Type B pancreatic cell (in vitro differentiated cells): ENCODE measurements at regions not wholly inside any gene's neighbourhood (a gene's known extent, or its start where the extent isn't known, plus 50 kb on each side); places are given as distances from the start of the nearest gene placed in this dataset.

ENCODE experiments used
- DNase-seq: peaks from one replicate; pipeline ENCODE4 v3.0.0; 2021; ENCODE audit warnings: mixed read lengths; ENCODE audit not compliant: unreplicated experiment; ENCODE audit errors: extremely low spot score
- H3K27ac Mint-ChIP-seq: 2 replicates; pipeline ENCODE4 v1.8.0; 2021; ENCODE audit warnings: mild to moderate bottlenecking, mixed read lengths
- H3K27me3 Mint-ChIP-seq: 2 replicates; pipeline ENCODE4 v1.8.0; 2021; ENCODE audit warnings: mixed read lengths
- H3K36me3 Mint-ChIP-seq: 2 replicates; pipeline ENCODE4 v1.8.0; 2021; ENCODE audit warnings: mixed read lengths
- H3K4me1 Mint-ChIP-seq: one replicate; pipeline ENCODE4 v1.8.0; 2021; ENCODE audit warnings: mixed read lengths; ENCODE audit not compliant: unreplicated experiment
- H3K4me3 Mint-ChIP-seq: 2 replicates; pipeline ENCODE4 v1.8.0; 2021; ENCODE audit warnings: mild to moderate bottlenecking, mixed read lengths
- H3K9me3 Mint-ChIP-seq: 2 replicates; pipeline ENCODE4 v1.8.0; 2021; ENCODE audit warnings: mixed read lengths
- CTCF ChIP-seq: fragments of 200-600 bp; sonication (generic); conservative IDR thresholded peaks from 2 replicates; pipeline ENCODE4 v1.5.0; 2021; ENCODE audit warnings: antibody characterized with exemption, mild to moderate bottlenecking

GRCh38 chr18:54100920-54101470 is 123.5 kb downstream of the MBD2 start:
- TF ChIP-seq CTCF = no peak
- no peaks in the 10 kb centered on the region for H3K36me3 Mint-ChIP-seq
- no peak overlapping the region for H3K27ac Mint-ChIP-seq
- DNase-seq = no peak
- no peaks in the 10 kb centered on the region for H3K27me3 Mint-ChIP-seq
- H3K4me1 Mint-ChIP-seq = no peaks in the 10 kb centered on the region
- H3K4me3 Mint-ChIP-seq = no peak overlapping the region
- no peaks in the 10 kb centered on the region for H3K9me3 Mint-ChIP-seq

GRCh38 chr18:54100466-54100865 is 124.0 kb downstream of the MBD2 start:
- Mint-ChIP-seq H3K4me3 (no peak overlapping the region), H3K9me3 (no peaks in the 10 kb centered on the region), H3K36me3 (no peaks in the 10 kb centered on the region), H3K27me3 (no peaks in the 10 kb centered on the region), H3K27ac (no peak overlapping the region), H3K4me1 (no peaks in the 10 kb centered on the region)
- no peak for TF ChIP-seq CTCF
- no peak for DNase-seq

GRCh38 chr18:54094474-54094873 is 130.0 kb downstream of the MBD2 start:
- Mint-ChIP-seq H3K36me3 (no peaks in the 10 kb centered on the region), H3K9me3 (no peaks in the 10 kb centered on the region), H3K4me1 (peaks cover 4% of the 10 kb centered on the region), H3K4me3 (no peak overlapping the region), H3K27me3 (no peaks in the 10 kb centered on the region), H3K27ac (no peak overlapping the region)
- DNase-seq = no peak
- no peak for TF ChIP-seq CTCF

- no peak for DNase-seq
- no peak overlapping the region for H3K27ac Mint-ChIP-seq
- TF ChIP-seq CTCF = no peak
- no peaks in the 10 kb centered on the region for H3K27me3 Mint-ChIP-seq
- H3K4me3 Mint-ChIP-seq = no peak overlapping the region
- no peaks in the 10 kb centered on the region for H3K36me3 Mint-ChIP-seq
- H3K4me1 Mint-ChIP-seq = peaks cover 4% of the 10 kb centered on the region
- no peaks in the 10 kb centered on the region for H3K9me3 Mint-ChIP-seq
Observed at GRCh38 chr18:54090856-54091255, 133.6 kb downstream of the MBD2 start.

- Mint-ChIP-seq H3K36me3 (no peaks in the 10 kb centered on the region), H3K27me3 (no peaks in the 10 kb centered on the region), H3K27ac (no peak overlapping the region), H3K4me1 (peaks cover 4% of the 10 kb centered on the region), H3K4me3 (no peak overlapping the region), H3K9me3 (no peaks in the 10 kb centered on the region)
- TF ChIP-seq CTCF = no peak
- DNase-seq = no peak
Observed at GRCh38 chr18:54089749-54090459, 134.6 kb downstream of the MBD2 start.
